HG03439 (cell line): ENCODE measurements at regions not wholly inside any gene's neighbourhood (a gene's known extent, or its start where the extent isn't known, plus 50 kb on each side); places are given as distances from the start of the nearest gene placed in this dataset.
A peak's percentile ranks its signal among the peaks of the same experiment; 100 is the strongest.
"Not testable (repeated sequence)": the region's sequence is repeated elsewhere in the genome, so short reads cannot be mapped to it uniquely, and the experiment has no call there.

Experiments used
- ATAC-seq: cut with Tn5 transposase; IDR thresholded peaks from one replicate; pipeline ENCODE4 v1.9.1; 2021; ENCODE audit warnings: mild to moderate bottlenecking, moderate library complexity; ENCODE audit not compliant: unreplicated experiment

- no peak for ATAC-seq
These were observed 99.8 kb downstream of the KPNA2 start for GRCh38 chr17:68135141-68135887.

- ATAC-seq = no peak
These were observed 105.5 kb downstream of the KPNA2 start for GRCh38 chr17:68141050-68141449.

- ATAC-seq = no peak
These were observed 105.2 kb upstream of the AMZ2 start for GRCh38 chr17:68142595-68142994.

GRCh38 chr17:68143425-68143824 lies 104.4 kb upstream of the AMZ2 start:
- ATAC-seq = no peak

DNA sequence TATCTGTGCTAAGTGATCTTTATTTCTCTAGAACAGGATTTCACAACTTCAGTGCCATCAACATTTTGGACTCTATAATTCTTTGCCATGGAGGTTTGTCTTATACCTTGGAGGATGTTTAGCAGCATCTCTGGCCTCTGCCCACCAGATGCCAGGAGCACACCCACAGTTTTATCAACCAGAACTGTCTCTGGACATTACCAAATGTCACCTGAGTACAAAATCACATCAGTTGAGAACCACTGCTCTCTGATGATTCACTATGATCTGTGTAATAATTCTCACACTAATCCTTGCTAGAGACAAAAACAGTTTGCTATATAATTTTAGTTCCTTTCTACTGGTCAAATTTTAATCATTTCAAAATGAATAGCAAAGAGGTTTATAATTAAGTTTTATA lies 102.8 kb upstream of the AMZ2 start:
- ATAC-seq = no peak

DNA sequence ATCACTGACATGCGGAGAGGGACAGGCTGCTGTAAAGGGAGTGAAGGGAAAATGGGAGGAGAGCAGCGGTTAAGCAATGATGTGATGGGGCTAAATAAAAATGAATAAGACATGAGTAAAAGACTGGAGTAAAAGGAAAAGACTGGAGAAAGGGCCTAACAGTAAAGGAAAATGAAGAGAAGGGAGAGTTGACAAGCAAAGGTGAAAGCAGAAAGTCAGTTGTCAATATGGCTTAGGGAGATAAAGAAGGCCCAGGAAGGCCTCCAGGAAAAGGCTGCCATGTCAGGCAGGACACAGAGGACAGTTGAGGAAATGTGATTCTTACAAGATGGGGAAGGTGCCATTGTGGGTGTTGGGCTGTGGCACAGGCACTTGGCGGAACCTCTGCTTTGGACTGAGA lies 98.9 kb upstream of the AMZ2 start:
- no peak for ATAC-seq

- ATAC-seq = no peak
These were observed 95.7 kb upstream of the AMZ2 start for GRCh38 chr17:68152161-68152571.

GRCh38 chr17:68155692-68156091 lies 92.2 kb upstream of the AMZ2 start:
- ATAC-seq = no peak

GRCh38 chr17:68161644-68162428 lies 86.0 kb upstream of the AMZ2 start:
- ATAC-seq = no peak

GRCh38 chr17:68168273-68169164 lies 79.3 kb upstream of the AMZ2 start:
- ATAC-seq = not testable (repeated sequence)

GRCh38 chr17:68169165-68169821 lies 78.5 kb upstream of the AMZ2 start:
- ATAC-seq = not testable (repeated sequence)

DNA sequence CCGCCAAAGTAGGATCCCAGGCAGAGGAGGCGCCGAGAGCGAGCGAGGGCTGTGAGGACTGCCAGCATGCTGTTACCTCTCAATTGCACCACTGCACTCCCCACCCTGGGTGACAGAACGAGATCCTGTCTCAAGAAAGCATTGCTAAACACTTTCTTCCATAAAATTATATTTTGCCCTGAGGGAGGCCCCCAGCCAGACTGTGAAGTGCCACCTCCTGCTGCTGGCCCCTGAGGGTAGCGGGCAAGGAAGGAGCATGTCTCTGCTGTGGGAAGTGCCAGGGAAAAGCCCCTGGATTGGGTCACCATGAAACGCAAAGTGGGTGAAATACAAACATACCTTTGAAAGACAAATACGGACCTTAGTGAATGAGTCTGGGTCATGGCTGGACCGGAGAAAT lies 78.0 kb upstream of the AMZ2 start:
- ATAC-seq = no peak

DNA sequence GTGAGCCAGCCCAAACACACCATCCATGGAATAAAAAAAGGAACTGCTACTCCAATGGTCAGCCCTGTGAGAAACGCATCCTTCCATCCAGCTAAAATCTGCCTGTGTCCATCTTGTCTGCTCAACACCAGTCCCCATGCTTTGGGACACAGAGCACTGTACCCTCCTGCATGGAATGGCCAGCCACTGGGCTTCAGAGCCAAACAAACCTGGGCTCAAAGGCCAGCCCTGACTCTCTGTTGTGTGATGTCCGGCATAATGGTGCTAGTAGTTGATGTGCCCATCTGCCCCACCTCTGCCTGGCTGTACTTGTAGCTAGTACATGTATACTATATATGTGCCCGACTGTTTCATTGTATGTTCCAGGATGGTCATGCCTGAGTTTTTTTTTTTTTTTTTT lies 77.6 kb upstream of the AMZ2 start:
- no peak for ATAC-seq

DNA sequence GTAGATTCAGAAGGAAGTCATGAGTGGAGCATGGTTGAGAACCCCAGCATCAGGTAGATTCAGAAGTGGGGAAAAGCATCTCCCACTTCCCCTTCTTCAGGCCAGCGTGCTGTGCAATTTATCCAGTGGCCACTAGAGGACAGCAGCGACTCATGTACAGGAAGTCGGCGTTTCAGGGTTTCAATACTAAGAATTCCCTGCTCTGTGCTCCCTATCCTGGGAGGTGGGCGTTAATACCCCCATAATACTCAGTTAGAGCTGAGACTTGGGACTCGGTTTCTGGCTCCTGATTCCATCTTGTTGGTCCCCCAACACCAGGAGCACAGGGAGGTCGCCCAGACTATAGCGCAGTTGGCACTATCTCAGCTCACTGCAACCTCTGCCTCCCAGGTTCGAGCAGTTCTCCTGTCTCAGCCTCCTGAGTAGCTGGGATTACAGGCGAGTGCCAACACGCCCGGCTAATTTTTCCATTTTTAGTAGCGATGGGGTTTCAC lies 75.3 kb upstream of the AMZ2 start:
- ATAC-seq = peak; percentile 57

DNA sequence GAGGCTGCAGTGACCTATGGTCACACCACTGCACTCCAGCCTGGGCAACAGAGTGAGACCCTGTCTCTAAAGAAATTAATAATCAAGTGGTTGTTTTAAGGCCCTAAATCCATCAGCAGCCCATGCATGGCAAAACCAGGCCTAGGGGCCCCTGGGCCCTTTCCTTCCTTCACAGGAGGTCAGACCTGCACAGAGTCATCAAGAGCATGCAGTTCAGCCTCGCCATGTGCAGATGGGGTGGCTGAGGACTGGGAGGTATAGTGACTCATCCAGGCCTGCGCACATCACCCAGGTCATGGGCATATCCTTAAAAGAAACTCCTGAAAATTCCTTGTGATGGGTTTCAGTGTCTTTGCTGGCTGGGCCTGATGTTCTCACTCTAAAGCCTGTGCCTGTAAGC lies 72.4 kb upstream of the AMZ2 start:
- no peak for ATAC-seq

DNA sequence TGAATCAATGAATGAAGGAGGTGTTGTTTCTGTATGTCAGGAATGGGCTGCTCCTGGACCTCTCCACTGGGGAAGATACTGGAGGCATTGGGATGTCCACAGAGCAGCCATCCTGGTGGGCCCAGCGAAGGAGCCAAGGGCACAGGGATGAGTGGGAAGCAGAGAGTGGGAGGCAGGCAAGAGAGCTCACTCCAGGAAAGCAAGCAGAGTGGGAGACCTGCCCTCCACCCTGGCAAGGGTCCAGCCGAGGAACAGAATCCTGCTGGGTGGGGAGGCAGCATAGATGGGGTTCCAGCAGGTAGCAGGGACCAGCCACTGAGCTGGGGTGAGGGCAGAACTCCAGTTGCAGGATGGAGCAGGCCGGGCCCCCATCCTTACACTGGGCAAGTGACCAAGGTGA lies 71.9 kb upstream of the AMZ2 start:
- ATAC-seq = no peak

DNA sequence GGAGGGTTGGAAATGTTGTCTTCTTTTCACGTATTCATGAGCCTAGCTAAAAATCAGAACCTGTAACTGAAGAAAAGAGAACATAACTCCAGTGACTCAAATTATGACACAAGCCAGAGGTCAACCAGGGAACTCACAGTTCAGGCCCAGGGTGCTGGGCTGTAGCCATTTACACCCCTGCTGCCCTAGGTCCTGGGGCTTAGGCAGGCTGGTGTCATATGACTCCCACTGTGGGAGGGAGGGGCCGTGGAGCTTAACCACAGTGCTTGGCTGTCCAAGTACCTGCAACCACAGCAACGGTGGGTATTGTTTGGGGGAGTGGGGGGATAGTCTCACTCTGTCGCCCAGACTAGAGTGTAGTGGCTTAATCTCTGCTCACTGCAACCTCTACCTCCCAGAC lies 71.1 kb upstream of the AMZ2 start:
- no peak for ATAC-seq

DNA sequence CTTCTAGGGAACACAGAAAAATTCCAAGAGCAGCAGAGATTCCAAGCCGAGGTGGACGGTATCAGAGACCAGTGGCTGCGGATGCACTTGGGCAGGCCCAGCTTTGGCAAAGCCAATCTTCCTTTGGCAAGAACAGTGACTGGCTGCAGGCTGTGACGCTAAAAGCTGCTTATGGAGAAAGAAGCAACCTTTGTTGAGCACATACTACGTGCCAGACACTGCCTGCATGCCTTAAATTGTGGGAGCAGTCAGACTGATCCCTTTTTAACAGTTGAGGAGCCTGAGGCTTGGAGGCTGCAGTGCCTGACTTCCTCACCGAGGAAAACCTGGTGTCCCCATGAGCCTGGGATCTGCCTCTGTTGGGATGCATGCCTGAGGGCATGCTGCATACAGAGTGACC lies 69.0 kb upstream of the AMZ2 start:
- no peak for ATAC-seq

GRCh38 chr17:68179236-68179925 lies 68.5 kb upstream of the AMZ2 start:
- ATAC-seq = no peak

DNA sequence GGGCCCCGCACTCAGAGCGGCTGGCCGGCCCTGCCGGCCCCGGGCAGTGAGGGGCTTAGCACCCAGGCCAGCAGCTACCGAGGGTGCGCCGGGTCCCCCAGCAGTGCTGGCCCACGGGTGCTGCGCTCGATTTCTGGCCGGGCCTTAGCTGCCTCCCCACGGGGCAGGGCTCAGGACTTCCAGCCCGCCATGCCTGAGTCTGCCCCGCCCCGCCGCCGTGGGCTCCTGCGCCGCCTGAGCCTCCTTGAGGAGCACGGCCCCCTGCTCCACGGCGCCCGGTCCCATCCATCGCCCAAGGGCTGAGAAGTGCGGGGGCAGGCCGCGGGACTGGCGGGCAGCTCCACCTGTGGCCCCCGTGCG lies 67.9 kb upstream of the AMZ2 start:
- no peak for ATAC-seq
